ENCODE measurements at regions not wholly inside any gene's neighbourhood (a gene's known extent, or its start where the extent isn't known, plus 50 kb on each side); places are given as distances from the start of the nearest gene placed in this dataset.
A peak's percentile ranks its signal among the peaks of the same experiment; 100 is the strongest.

DNA sequence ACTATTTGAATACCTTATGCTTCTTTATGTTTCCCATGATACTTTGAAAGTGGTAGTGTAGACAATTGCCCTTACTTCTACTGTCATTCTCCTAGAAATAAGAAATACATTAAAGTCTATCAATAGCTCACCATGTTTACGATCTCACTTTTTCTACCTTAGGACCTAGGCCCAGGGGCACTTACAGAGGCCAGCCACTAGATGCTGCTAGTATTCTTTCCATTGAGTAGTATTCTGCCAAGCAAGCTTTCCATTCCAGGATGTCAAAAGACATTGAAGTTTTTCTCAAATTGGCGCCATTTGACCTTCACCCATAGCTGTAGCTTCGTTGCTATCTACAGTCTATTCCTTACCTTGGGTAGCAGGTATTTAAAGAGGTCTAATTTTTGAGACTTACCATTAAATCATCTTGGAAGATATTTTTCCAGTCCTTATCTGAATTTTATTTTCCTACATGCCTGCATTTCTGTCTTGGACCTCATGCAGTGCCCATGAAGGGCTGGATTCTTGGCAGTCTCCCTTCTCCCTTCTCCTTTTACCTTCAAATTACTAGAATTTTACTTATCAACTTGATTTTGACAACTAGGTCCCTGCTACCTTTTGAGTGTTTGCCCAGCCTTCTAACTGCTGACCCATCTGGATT is 246.0 kb upstream of the NUDT12 start:
- peak; percentile 84 to 99 (median 96) for TF ChIP-seq CTCF (optimal IDR thresholded peaks at IDR 0.05 in 1 of 3, IDR thresholded peaks at IDR 0.05 in 1 of 3, conservative IDR thresholded peaks at IDR 0.05 in 1 of 3; ENCODE audit: extremely low read depth in 1 of 3, insufficient read depth in 2 of 3, low read length in 3 of 3)
- TF ChIP-seq EZH2 (IDR thresholded peaks at IDR 0.05; ENCODE audit: low read length), result no peak
- dilution Hi-C loops (cut with MboI; ENCODE audit: extremely low pct_ligation_motif_present, low sequenced_read_pairs), result no loop called here
- no peak overlapping the region for H3K4me2 ChIP-seq (ENCODE audit: control insufficient read depth, extremely low read depth, insufficient read depth, low read depth, low read length)

DNA sequence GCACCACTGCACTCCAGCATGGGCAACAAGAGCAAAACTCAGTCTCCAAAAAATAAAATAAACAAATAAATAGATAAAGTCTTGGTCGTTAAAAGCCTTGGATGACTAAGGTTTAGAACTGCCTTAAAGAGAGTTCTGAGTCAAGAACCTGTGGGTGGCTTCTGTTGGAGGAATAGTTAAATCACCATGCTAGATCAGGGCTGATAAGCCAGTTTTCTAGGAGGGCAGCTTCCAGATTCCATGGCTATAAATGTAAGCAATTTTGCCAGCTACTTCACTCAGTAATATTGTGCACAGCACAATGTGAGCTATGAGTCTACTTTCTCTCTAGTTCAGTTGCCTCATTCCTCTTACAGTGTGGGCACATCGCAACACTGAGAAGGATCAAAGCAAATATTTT is 242.1 kb upstream of the NUDT12 start:
- Histone ChIP-seq H4K20me1 (ENCODE audit: control insufficient read depth, extremely low read depth, insufficient read depth, low read length) (no peaks in the 10 kb centered on the region), H3K27me3 (ENCODE audit: control insufficient read depth, extremely low read depth, insufficient read depth, low read length) (no peaks in the 10 kb centered on the region), H3K27ac (ENCODE audit: control insufficient read depth, insufficient read depth, low read length) (no peak overlapping the region), H3K9me1 (ENCODE audit: control insufficient read depth, extremely low read depth, insufficient read depth, low read length) (no peaks in the 10 kb centered on the region), H3K4me1 (ENCODE audit: control insufficient read depth, extremely low read depth, insufficient read depth, low read length) (no peaks in the 10 kb centered on the region), H3K9me3 (ENCODE audit: control insufficient read depth, low read depth, low read length) (no peaks in the 10 kb centered on the region), H3K4me2 (ENCODE audit: control insufficient read depth, extremely low read depth, insufficient read depth, low read depth, low read length) (no peak overlapping the region), H3K36me3 (ENCODE audit: control insufficient read depth in 2 of 2, extremely low read depth in 1 of 2, insufficient read depth in 2 of 2, low read length in 2 of 2) (no peaks in the 10 kb centered on the region), H3K9ac (ENCODE audit: control insufficient read depth, extremely low read depth, insufficient read depth, low read length) (no peak overlapping the region), H3K79me2 (ENCODE audit: control insufficient read depth, insufficient read depth, low read length) (no peaks in the 10 kb centered on the region), H3K4me3 (ENCODE audit: control insufficient read depth in 2 of 3, extremely low read depth in 1 of 3, insufficient read depth in 2 of 3, low read depth in 1 of 3, low read length in 3 of 3) (no peak overlapping the region), H2AFZ (ENCODE audit: control insufficient read depth, low read length) (no peak overlapping the region)
- no peak for DNase-seq (ENCODE audit: low read depth, low spot score)
- no peak for FAIRE-seq
- dilution Hi-C loops (cut with MboI; ENCODE audit: extremely low pct_ligation_motif_present, low sequenced_read_pairs), result no loop called here
- TF ChIP-seq CTCF (optimal IDR thresholded peaks at IDR 0.05 in 1 of 3, IDR thresholded peaks at IDR 0.05 in 1 of 3, conservative IDR thresholded peaks at IDR 0.05 in 1 of 3; ENCODE audit: extremely low read depth in 1 of 3, insufficient read depth in 2 of 3, low read length in 3 of 3) (no peak), EZH2 (IDR thresholded peaks at IDR 0.05; ENCODE audit: low read length) (no peak)

More for the DNA sequence above, 246.0 kb upstream of the NUDT12 start:
- Histone ChIP-seq H3K36me3 (ENCODE audit: control insufficient read depth in 2 of 2, extremely low read depth in 1 of 2, insufficient read depth in 2 of 2, low read length in 2 of 2) (no peaks in the 10 kb centered on the region), H4K20me1 (ENCODE audit: control insufficient read depth, extremely low read depth, insufficient read depth, low read length) (no peaks in the 10 kb centered on the region), H3K9ac (ENCODE audit: control insufficient read depth, extremely low read depth, insufficient read depth, low read length) (no peak overlapping the region), H2AFZ (ENCODE audit: control insufficient read depth, low read length) (peak overlapping the region; percentile 50), H3K27ac (ENCODE audit: control insufficient read depth, insufficient read depth, low read length) (no peak overlapping the region), H3K27me3 (ENCODE audit: control insufficient read depth, extremely low read depth, insufficient read depth, low read length) (no peaks in the 10 kb centered on the region), H3K4me3 (ENCODE audit: control insufficient read depth in 2 of 3, extremely low read depth in 1 of 3, insufficient read depth in 2 of 3, low read depth in 1 of 3, low read length in 3 of 3) (no peak overlapping the region), H3K9me1 (ENCODE audit: control insufficient read depth, extremely low read depth, insufficient read depth, low read length) (no peaks in the 10 kb centered on the region), H3K9me3 (ENCODE audit: control insufficient read depth, low read depth, low read length) (no peaks in the 10 kb centered on the region), H3K4me1 (ENCODE audit: control insufficient read depth, extremely low read depth, insufficient read depth, low read length) (no peaks in the 10 kb centered on the region), H3K79me2 (ENCODE audit: control insufficient read depth, insufficient read depth, low read length) (no peaks in the 10 kb centered on the region)
- FAIRE-seq, result peak; percentile 57
- no peak for DNase-seq (ENCODE audit: low read depth, low spot score)
